H7 (cell line): ENCODE measurements at regions not wholly inside any gene's neighbourhood (a gene's known extent, or its start where the extent isn't known, plus 50 kb on each side); places are given as distances from the start of the nearest gene placed in this dataset.
"Not testable (repeated sequence)": the region's sequence is repeated elsewhere in the genome, so short reads cannot be mapped to it uniquely, and the experiment has no call there.

Experiments
- DNase-seq: peaks from one replicate; pipeline ENCODE4 v3.0.0; 2012
- H3K27me3 ChIP-seq: 2 replicates; pipeline ENCODE4 v1.6.0; 2011; ENCODE audit warnings: mild to moderate bottlenecking, low read length; ENCODE audit not compliant: control insufficient read depth, insufficient read depth
- H3K36me3 ChIP-seq: replicated peaks from 2 replicates; pipeline ENCODE4 v1.5.1; 2011; ENCODE audit warnings: low read length; ENCODE audit not compliant: control insufficient read depth, insufficient read depth
- H3K4me3 ChIP-seq: 2 replicates; pipeline ENCODE4 v1.5.1; 2011; ENCODE audit warnings: low read depth, mild to moderate bottlenecking, control low read depth, low read length, moderate library complexity; ENCODE audit not compliant: insufficient read depth

GRCh38 chr3:101913168-101913567 lies 63.9 kb downstream of the NFKBIZ start:
- no peak for DNase-seq
- Histone ChIP-seq H3K36me3 (no peaks in the 10 kb centered on the region), H3K4me3 (no peak overlapping the region), H3K27me3 (no peaks in the 10 kb centered on the region)

- not testable (repeated sequence) for H3K4me3 ChIP-seq, H3K27me3 ChIP-seq, H3K36me3 ChIP-seq, DNase-seq
These were observed 68.4 kb downstream of the NFKBIZ start for GRCh38 chr3:101917761-101918160.

- H3K36me3 ChIP-seq, DNase-seq, H3K27me3 ChIP-seq, H3K4me3 ChIP-seq: not testable (repeated sequence)
These were observed 72.9 kb downstream of the NFKBIZ start for GRCh38 chr3:101922151-101922725.

GRCh38 chr3:101924621-101925020 lies 75.3 kb downstream of the NFKBIZ start:
- not testable (repeated sequence) for H3K27me3 ChIP-seq, H3K36me3 ChIP-seq, DNase-seq

GRCh38 chr3:101925124-101925523 lies 75.8 kb downstream of the NFKBIZ start:
- not testable (repeated sequence) for DNase-seq, H3K4me3 ChIP-seq

More at GRCh38 chr3:101924621-101925020, 75.3 kb downstream of the NFKBIZ start:
- not testable (repeated sequence) for H3K4me3 ChIP-seq

GRCh38 chr3:101925564-101925963 lies 76.2 kb downstream of the NFKBIZ start:
- Histone ChIP-seq H3K4me3 (no peak overlapping the region), H3K36me3 (no peaks in the 10 kb centered on the region), H3K27me3 (no peaks in the 10 kb centered on the region)
- no peak for DNase-seq

More at GRCh38 chr3:101925124-101925523, 75.8 kb downstream of the NFKBIZ start:
- not testable (repeated sequence) for H3K36me3 ChIP-seq, H3K27me3 ChIP-seq

GRCh38 chr3:101926594-101927105 lies 77.3 kb downstream of the NFKBIZ start:
- H3K4me3 ChIP-seq: no peak overlapping the region
- no peaks in the 10 kb centered on the region for H3K27me3 ChIP-seq
- no peaks in the 10 kb centered on the region for H3K36me3 ChIP-seq
- DNase-seq: no peak

- no peak for DNase-seq
- H3K36me3 ChIP-seq: no peaks in the 10 kb centered on the region
- H3K4me3 ChIP-seq: no peak overlapping the region
- no peaks in the 10 kb centered on the region for H3K27me3 ChIP-seq
These were observed 79.6 kb downstream of the NFKBIZ start for GRCh38 chr3:101928890-101929289.

GRCh38 chr3:101931081-101931480 lies 81.8 kb downstream of the NFKBIZ start:
- Histone ChIP-seq H3K36me3 (no peaks in the 10 kb centered on the region), H3K4me3 (no peak overlapping the region), H3K27me3 (no peaks in the 10 kb centered on the region)
- DNase-seq: no peak

GRCh38 chr3:101932326-101933068 lies 83.2 kb downstream of the NFKBIZ start:
- no peak overlapping the region for H3K4me3 ChIP-seq
- no peaks in the 10 kb centered on the region for H3K36me3 ChIP-seq
- no peaks in the 10 kb centered on the region for H3K27me3 ChIP-seq
- no peak for DNase-seq

GRCh38 chr3:101936419-101937356 lies 87.4 kb downstream of the NFKBIZ start:
- H3K27me3 ChIP-seq: no peaks in the 10 kb centered on the region
- no peaks in the 10 kb centered on the region for H3K36me3 ChIP-seq
- no peak for DNase-seq
- H3K4me3 ChIP-seq: no peak overlapping the region

GRCh38 chr3:101938262-101938847 lies 89.0 kb downstream of the NFKBIZ start:
- no peaks in the 10 kb centered on the region for H3K36me3 ChIP-seq
- DNase-seq: no peak
- no peaks in the 10 kb centered on the region for H3K27me3 ChIP-seq
- no peak overlapping the region for H3K4me3 ChIP-seq

- Histone ChIP-seq H3K4me3 (no peak overlapping the region), H3K27me3 (no peaks in the 10 kb centered on the region), H3K36me3 (no peaks in the 10 kb centered on the region)
- DNase-seq: no peak
These were observed 90.2 kb downstream of the NFKBIZ start for GRCh38 chr3:101939361-101940049.
